Stimulated activated naive CD8-positive, alpha-beta T cell treated with anti-CD3 and anti-CD28 coated beads, Interleukin-15, amount 100 ng/mL, for 72 hours (primary cell): ENCODE measurements at regions not wholly inside any gene's neighbourhood (a gene's known extent, or its start where the extent isn't known, plus 50 kb on each side); places are given as distances from the start of the nearest gene placed in this dataset.

Experiments used
- ATAC-seq: fragments of 150-1000 bp; cut with Tn5 transposase; 2 replicates; pipeline ENCODE4 v1.10.0; 2021; ENCODE audit warnings: mild to moderate bottlenecking, moderate library complexity
- DNase-seq, 2 donors: peaks; one replicate each; pipeline ENCODE4 v3.0.0; 2021 to 2022
- H3K27ac Mint-ChIP-seq, 2 donors: one replicate each; pipeline ENCODE4 v1.8.0; 2022; ENCODE audit warnings: mild to moderate bottlenecking in 2 of 2, mixed read lengths in 2 of 2, moderate library complexity in 2 of 2
- H3K27me3 Mint-ChIP-seq: one replicate; pipeline ENCODE4 v1.8.0; 2022; ENCODE audit warnings: mixed read lengths
- H3K4me1 Mint-ChIP-seq: one replicate; pipeline ENCODE4 v1.8.0; 2022; ENCODE audit warnings: mild to moderate bottlenecking, mixed read lengths
- H3K4me3 Mint-ChIP-seq, 2 donors: one replicate each; pipeline ENCODE4 v1.8.0; 2022; ENCODE audit warnings: mild to moderate bottlenecking in 2 of 2, mixed read lengths in 2 of 2, moderate library complexity in 1 of 2
- H3K9me3 Mint-ChIP-seq, 2 donors: one replicate each; pipeline ENCODE4 v1.8.0; 2022; ENCODE audit warnings: mixed read lengths in 2 of 2

DNA sequence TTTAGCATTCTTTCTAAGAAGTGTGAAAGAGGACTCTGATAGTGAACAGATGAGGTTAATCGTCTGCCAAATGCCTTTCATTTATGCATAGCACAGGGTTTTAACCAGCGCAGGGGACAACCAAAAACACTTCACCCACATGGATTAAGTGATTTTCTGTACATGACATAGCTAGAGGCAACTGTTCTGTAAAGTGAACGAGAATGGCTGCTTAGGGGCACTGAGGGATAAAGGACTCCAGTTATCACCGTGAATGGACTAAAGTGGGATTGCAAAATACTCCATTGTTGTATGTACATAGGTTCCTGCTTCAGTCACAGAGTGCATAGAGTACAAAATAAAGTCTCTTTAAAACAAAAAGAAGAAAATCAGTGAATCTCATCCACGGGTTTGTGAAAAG is 456.8 kb downstream of the DMAC1 start:
- Mint-ChIP-seq H3K27ac (no peak overlapping the region), H3K27me3 (peaks cover 33% of the 10 kb centered on the region), H3K4me3 (no peak overlapping the region), H3K9me3 (no peaks in the 10 kb centered on the region), H3K4me1 (no peaks in the 10 kb centered on the region)
- ATAC-seq: no peak
- DNase-seq: no peak

DNA sequence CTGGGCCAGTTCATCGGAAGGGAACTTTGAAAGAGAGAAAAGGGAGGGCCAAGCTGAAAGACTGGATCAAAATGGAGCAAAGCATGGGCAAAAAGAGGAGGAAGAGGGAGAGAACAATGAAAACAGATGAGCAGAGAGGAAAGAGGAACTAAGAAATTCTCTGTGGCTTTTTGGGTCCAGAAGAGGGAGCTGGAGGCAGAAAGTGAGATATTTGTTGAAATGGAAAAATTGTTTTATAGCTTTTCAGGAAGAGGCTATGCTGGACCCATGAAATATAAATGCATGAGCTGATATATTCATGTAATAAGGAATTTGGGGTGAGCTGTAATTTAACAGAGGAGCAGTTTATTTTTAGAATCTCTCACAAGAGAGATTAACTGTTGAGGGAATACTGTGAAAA is 457.3 kb downstream of the DMAC1 start:
- ATAC-seq: no peak
- Mint-ChIP-seq H3K27ac (no peak overlapping the region), H3K9me3 (no peaks in the 10 kb centered on the region), H3K4me3 (no peak overlapping the region), H3K4me1 (no peaks in the 10 kb centered on the region), H3K27me3 (peaks cover 37% of the 10 kb centered on the region)
- DNase-seq: no peak

DNA sequence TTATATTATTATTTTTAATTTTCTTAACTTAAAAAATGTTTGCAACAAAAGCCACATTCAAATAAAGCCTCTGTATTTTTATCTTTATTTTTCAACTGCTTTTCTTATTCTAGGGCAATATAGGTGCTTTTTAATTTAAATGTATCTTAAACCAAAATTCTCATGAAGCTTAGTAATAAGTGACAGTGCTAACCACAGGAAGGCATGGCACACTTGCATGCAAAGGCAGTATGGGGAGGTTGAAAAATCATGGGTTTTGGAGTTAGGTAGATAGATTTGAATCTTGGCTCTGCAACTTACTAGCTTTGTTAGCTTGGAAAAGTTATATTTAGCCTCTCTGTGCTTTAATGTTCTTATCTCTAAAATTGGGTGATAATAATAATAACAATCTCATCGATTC is 458.0 kb downstream of the DMAC1 start:
- no peak overlapping the region for H3K27ac Mint-ChIP-seq
- no peaks in the 10 kb centered on the region for H3K9me3 Mint-ChIP-seq
- H3K4me1 Mint-ChIP-seq: no peaks in the 10 kb centered on the region
- H3K4me3 Mint-ChIP-seq: no peak overlapping the region
- H3K27me3 Mint-ChIP-seq: peaks cover 42% of the 10 kb centered on the region
- no peak for DNase-seq
- no peak for ATAC-seq

DNA sequence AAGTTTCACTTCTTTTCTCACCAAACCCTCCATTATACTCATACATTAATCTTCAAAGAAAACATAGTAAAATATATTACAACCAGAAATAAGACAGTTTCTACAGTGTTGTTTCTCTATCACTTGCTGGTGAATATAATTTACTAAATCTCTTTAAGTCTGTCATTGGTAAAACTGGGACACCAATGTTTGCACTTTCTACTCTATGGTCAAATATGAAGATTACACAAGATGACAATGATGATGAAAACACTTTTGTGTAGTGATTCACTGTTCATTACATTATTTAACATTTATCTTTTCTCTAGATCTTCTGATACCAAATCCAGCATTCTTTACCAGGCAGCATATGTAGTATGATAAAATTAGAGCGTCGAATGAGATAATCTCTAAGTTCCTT is 459.1 kb downstream of the DMAC1 start:
- no peak overlapping the region for H3K27ac Mint-ChIP-seq
- peaks cover 42% of the 10 kb centered on the region for H3K27me3 Mint-ChIP-seq
- H3K4me1 Mint-ChIP-seq: no peaks in the 10 kb centered on the region
- no peaks in the 10 kb centered on the region for H3K9me3 Mint-ChIP-seq
- ATAC-seq (no peak), DNase-seq (no peak)
- no peak overlapping the region for H3K4me3 Mint-ChIP-seq

DNA sequence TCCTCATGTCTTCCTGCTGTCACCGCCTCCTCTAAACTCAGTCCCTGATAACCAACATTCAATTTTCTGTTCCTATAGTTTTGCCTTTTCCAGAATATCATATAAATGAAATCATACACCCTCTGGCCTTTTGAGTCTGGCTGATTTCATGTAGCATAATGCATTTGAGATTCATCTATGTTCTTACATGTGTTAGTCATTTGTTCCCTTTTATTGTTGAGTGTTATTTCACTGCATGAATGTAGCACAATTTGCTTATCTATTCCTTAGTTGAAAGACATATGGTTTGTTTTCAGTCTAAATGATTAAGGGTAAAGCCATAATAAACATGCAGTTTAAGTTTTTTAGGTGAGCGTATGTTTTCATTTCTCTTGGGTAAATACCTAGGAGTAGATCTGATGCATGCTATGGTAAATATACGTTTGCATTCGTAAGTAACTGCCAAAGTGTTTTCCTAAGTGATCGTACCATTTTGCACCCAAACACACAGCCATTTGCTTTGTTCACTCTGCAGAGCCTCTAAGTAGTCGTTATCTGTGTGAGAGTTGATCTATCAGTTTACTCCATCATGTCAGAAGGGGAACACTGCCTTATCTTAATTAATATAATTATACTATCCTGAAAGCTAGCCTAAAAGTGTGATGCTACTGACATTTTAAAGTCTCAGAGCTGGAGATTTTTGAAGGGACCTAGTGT is 460.8 kb downstream of the DMAC1 start:
- DNase-seq: no peak
- ATAC-seq: no peak
- H3K27me3 Mint-ChIP-seq: peaks cover 28% of the 10 kb centered on the region
- no peaks in the 10 kb centered on the region for H3K4me1 Mint-ChIP-seq
- no peak overlapping the region for H3K27ac Mint-ChIP-seq
- H3K9me3 Mint-ChIP-seq: no peaks in the 10 kb centered on the region
- no peak overlapping the region for H3K4me3 Mint-ChIP-seq

DNA sequence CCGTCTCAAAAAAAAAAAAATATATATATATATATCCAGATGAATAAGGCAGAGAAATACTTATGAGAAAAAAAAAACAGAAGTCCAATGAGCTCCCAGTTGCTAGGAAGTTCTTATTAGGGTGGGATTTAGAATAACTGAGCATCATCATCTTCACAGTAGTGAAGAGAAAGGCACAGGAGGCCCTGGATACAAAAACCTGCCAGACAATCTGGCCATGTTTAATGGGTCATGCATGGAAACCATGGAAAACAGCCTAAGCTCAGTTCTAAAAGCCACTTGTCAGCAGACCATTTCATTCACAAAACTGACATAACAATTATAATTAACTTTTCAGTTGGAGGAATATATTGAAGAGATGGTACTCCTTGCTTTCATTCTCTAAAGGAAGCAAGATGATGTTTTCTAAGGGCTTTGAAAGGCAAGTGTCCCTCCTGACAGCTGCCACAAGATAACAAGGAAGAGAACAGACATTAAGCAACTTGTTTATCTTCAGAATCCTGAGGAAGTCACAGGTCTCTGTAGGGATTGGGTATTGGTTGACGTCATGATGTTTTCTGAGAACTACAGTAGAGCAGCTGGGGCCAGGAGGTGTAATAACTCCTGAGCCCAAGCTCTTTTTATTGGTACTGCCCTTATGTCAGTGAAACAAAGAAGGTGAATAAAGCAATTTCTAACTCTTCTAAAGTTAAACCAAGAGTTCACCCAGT is 463.1 kb downstream of the DMAC1 start:
- ATAC-seq: no peak
- Mint-ChIP-seq H3K27me3 (peaks cover 18% of the 10 kb centered on the region), H3K27ac (no peak overlapping the region)

DNA sequence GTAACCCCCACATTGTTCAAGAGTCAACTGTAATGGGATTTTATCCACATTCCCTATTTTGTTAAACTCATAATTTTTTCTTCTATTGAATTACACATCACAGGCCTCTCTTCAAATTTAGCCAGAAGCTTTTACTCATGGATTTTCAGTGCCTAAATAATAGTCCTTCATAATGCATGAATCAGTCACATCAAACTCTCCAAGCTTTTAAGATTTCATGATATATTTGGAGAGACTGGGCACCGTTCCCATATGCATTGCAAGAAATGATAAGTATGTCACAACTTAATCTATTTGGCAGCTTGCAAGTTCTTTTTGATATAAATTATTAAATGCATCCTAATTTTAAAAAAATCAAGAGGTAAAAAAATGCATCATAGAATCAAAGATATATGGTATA is 465.9 kb downstream of the DMAC1 start:
- Mint-ChIP-seq H3K9me3 (no peaks in the 10 kb centered on the region), H3K27me3 (peaks cover 9% of the 10 kb centered on the region), H3K27ac (no peak overlapping the region), H3K4me3 (no peak overlapping the region), H3K4me1 (no peaks in the 10 kb centered on the region)
- ATAC-seq (no peak), DNase-seq (no peak)

More for the DNA sequence above, 463.1 kb downstream of the DMAC1 start:
- no peak for DNase-seq
- no peaks in the 10 kb centered on the region for H3K4me1 Mint-ChIP-seq
- no peak overlapping the region for H3K4me3 Mint-ChIP-seq
- no peaks in the 10 kb centered on the region for H3K9me3 Mint-ChIP-seq

DNA sequence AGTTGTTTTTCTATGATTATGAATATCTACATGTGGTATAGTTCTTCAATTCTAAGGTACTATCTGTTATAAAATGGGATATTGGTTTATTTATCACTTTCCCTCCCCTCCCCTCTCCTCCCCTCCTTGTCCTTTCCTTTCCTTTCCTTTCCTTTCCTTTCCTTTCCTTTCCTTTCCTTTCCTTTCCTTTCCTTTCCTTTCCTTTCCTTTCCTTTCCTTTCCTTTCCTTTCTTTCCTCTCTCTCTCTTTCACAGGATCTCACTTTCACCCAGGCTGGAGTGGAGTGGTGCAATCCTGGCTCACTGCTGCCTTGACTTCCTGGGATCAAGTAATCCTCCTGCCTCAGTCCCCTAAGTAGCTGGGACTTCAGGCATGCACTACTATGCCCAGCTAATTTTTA is 466.8 kb downstream of the DMAC1 start:
- Mint-ChIP-seq H3K27me3 (peaks cover 9% of the 10 kb centered on the region), H3K4me1 (no peaks in the 10 kb centered on the region)

DNA sequence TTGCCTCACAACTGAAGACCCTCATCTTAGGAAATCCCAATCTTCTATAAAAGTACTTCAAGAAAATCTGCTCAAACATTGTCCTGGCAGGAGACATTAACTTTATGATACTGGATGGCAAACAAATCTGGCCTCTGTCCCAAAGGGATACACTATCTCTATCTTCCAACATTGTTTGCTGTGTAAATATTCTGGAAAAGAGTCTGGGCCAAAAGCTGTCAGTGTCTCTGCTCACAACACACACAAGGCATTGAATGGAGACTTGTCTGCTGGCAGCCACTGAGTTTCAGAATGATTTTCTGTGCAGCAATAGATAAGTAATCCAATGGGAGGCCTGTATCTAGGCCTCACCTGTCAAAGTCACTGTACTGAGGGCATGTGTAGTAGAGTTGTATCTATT is 471.1 kb downstream of the DMAC1 start:
- no peaks in the 10 kb centered on the region for H3K4me1 Mint-ChIP-seq

More for the DNA sequence above, 466.8 kb downstream of the DMAC1 start:
- Mint-ChIP-seq H3K4me3 (no peak overlapping the region), H3K27ac (no peak overlapping the region), H3K9me3 (no peaks in the 10 kb centered on the region)
- ATAC-seq (no peak), DNase-seq (no peak)

DNA sequence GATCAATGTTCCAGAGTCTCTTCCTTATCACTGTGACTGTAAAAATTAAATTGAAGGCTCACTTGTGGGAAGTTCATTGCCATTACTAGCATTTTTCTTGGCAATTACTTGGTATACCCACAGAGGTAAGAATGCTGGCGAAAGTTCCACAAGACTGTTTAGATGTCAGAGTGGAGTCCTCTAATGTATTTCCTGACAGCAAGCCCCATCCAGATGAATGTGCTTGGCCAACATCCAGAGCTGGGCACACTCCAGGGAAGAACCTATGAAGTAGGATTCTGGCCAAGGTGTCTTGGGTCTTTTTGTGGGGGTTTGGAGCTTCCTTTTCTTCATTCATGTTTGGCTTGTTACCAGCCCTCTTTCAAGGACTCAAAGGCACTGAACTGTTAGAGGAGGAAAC is 473.6 kb downstream of the DMAC1 start:
- ATAC-seq: no peak
- DNase-seq: no peak
- H3K27ac Mint-ChIP-seq: no peak overlapping the region
- no peaks in the 10 kb centered on the region for H3K4me1 Mint-ChIP-seq
- no peak overlapping the region for H3K4me3 Mint-ChIP-seq
- no peaks in the 10 kb centered on the region for H3K9me3 Mint-ChIP-seq
- H3K27me3 Mint-ChIP-seq: peaks cover 15% of the 10 kb centered on the region

More for the DNA sequence above, 471.1 kb downstream of the DMAC1 start:
- DNase-seq (no peak), ATAC-seq (no peak)
- Mint-ChIP-seq H3K27ac (no peak overlapping the region), H3K4me3 (no peak overlapping the region), H3K9me3 (no peaks in the 10 kb centered on the region), H3K27me3 (peaks cover 11% of the 10 kb centered on the region)

DNA sequence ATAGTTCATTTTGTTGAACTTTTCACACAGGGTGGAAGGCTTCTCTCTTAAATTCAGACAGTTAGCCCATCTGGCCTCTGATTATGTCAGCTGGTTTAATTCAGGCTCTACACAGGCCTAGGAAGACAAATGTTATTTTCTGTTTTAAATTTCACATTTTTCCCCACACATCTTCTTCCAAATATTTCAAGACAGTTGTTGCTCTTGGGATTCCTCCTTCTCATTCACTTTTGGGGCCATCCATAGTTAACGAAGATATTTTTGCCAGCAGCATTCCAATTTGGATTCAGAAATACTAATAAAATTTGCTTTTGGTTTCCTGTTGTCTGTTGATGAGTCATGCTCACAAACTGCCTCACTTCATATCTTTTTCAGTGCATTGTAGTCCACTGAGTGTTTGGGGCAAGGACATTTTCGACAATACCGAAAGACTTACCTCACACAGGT is 475.4 kb downstream of the DMAC1 start:
- peaks cover 26% of the 10 kb centered on the region for H3K27me3 Mint-ChIP-seq
- H3K9me3 Mint-ChIP-seq: no peaks in the 10 kb centered on the region
- DNase-seq (no peak), ATAC-seq (no peak)
- H3K4me3 Mint-ChIP-seq: no peak overlapping the region
- no peak overlapping the region for H3K27ac Mint-ChIP-seq
- H3K4me1 Mint-ChIP-seq: no peaks in the 10 kb centered on the region

DNA sequence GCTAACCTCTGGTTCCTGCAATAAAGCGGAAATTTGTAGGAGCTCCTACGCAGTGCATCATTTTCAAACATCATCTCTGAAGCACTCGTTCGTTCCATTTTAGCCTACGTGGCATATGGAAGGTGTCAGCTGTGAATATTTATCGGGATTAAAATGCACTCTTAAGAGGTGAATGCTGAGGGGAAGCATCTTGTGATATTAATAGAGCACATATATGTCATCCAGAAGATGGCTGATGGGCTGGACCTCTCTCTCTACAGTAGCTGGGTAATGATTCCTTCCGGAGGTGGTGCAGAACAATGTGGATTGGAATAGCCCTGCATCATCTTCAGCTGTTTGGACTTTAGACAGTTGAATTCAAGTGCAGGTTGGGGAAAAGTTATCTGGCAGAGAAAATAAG is 478.7 kb downstream of the DMAC1 start:
- no peak for ATAC-seq
- no peak for DNase-seq
- Mint-ChIP-seq H3K4me3 (no peak overlapping the region), H3K4me1 (no peaks in the 10 kb centered on the region), H3K9me3 (peaks cover 0 to under 1% of the 10 kb centered on the region in 2 donors), H3K27me3 (peaks cover 45% of the 10 kb centered on the region), H3K27ac (no peak overlapping the region)

DNA sequence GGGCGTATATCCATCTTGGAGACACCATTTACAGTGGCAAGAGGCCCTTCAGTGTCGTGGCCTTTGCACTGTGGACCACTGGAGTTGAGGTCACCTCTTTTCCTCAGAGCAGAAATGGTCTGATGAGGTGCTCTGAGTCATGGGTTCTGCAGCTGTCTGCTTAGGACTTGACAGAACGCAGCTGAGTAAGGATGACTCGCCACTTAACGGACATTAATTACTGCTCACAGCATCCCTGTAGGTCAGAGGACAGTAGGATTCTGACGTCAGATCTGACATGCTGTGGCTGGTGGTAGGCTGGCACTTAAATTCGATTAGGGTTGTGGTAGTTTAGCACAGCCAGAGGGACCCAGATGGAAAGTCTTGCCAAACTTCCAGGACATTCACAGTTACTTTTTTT is 479.4 kb downstream of the DMAC1 start:
- Mint-ChIP-seq H3K4me3 (no peak overlapping the region), H3K4me1 (no peaks in the 10 kb centered on the region), H3K9me3 (peaks cover 6 to 8% of the 10 kb centered on the region in 2 donors), H3K27ac (no peak overlapping the region), H3K27me3 (peaks cover 52% of the 10 kb centered on the region)
- DNase-seq: no peak
- ATAC-seq: no peak

DNA sequence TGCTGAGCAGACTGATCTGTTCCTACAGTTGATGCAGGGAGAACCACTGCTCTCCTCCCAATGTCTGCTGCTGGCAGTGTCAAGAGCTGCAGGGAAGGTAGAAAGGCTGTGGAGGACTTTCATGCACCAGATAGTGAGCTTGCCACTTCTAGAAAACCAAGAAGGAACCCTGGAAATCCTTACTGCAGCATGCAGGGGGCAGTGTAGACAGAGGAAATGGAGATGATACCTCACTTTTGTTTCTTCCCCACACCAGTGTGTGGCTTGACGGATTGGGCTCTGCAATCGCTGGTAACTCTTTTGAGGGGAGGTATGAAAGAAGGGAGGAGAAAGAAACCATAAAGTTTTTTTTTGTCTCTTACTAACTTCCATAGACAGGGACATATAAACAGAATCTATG is 480.7 kb downstream of the DMAC1 start:
- ATAC-seq: no peak
- Mint-ChIP-seq H3K4me3 (no peak overlapping the region), H3K4me1 (no peaks in the 10 kb centered on the region), H3K9me3 (peaks cover 11 to 14% of the 10 kb centered on the region in 2 donors), H3K27me3 (peaks cover 55% of the 10 kb centered on the region), H3K27ac (no peak overlapping the region)
- no peak for DNase-seq

DNA sequence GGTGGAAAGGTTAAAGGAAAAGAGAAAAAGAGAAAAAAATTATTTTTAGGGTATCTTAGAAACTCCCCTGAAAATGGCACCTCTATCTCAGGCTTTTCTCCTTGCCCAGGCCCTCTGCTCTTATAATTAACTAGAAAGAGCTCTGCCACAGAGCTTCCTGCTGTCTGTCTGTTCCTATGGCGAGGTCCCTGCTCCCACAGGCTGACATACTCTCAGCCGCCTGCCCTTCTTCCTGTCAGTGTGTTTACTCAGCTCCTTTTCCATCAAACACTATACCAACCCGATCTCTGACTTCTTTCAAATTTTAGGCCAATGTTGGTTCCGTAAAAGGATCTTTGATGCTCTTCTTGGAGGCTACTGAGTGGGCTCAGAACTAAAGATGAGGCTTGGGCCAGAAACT is 482.6 kb downstream of the DMAC1 start:
- ATAC-seq: no peak
- Mint-ChIP-seq H3K9me3 (peaks cover 27 to 32% of the 10 kb centered on the region in 2 donors), H3K27ac (no peak overlapping the region), H3K27me3 (peaks cover 61% of the 10 kb centered on the region), H3K4me1 (no peaks in the 10 kb centered on the region), H3K4me3 (no peak overlapping the region)
- no peak for DNase-seq

DNA sequence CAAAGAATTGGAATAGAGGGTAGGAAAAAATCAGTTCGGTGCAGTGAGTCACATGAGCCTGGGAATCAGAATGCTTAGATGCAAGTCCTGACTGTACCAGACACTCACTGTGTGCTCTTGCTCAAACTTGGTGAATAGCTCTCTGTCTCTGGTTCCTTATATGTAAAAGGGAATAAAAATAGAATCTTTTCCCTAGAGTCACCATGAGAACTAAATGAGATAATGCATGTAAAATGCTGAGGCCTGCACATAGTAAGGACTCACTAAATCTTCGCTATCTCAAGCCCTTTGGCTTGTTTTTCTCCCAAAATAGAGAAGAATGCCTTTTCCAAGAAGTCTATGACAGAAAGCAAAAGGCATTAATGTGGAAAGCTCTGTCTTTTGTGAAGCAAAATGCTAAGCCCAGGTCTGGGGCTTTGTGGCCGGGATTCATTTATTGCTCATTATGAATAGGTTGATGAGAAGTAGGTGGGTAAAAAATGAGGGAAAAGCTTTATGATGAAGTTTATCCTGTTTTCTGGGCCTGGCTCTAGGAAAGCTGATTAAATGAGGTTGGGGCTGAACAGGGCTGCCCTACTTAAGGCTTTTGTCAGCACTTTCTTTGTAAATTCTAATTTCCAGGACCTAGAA is 483.3 kb downstream of the DMAC1 start:
- DNase-seq (no peak), ATAC-seq (no peak)
- Mint-ChIP-seq H3K27me3 (peaks cover 60% of the 10 kb centered on the region), H3K27ac (no peak overlapping the region), H3K4me1 (no peaks in the 10 kb centered on the region), H3K9me3 (peaks cover 28 to 35% of the 10 kb centered on the region in 2 donors), H3K4me3 (no peak overlapping the region)
